NCI-H748 treated with DMSO at 0.1 percent for 48 hours (cell line): ENCODE measurements at regions not wholly inside any gene's neighbourhood (a gene's known extent, or its start where the extent isn't known, plus 50 kb on each side); places are given as distances from the start of the nearest gene placed in this dataset.
"Not testable (repeated sequence)": the region's sequence is repeated elsewhere in the genome, so short reads cannot be mapped to it uniquely, and the experiment has no call there.

ENCODE experiments used
- DNase-seq: peaks from one replicate; lab custom pipeline; 2025; lab: John Stamatoyannopoulos, UW

DNA sequence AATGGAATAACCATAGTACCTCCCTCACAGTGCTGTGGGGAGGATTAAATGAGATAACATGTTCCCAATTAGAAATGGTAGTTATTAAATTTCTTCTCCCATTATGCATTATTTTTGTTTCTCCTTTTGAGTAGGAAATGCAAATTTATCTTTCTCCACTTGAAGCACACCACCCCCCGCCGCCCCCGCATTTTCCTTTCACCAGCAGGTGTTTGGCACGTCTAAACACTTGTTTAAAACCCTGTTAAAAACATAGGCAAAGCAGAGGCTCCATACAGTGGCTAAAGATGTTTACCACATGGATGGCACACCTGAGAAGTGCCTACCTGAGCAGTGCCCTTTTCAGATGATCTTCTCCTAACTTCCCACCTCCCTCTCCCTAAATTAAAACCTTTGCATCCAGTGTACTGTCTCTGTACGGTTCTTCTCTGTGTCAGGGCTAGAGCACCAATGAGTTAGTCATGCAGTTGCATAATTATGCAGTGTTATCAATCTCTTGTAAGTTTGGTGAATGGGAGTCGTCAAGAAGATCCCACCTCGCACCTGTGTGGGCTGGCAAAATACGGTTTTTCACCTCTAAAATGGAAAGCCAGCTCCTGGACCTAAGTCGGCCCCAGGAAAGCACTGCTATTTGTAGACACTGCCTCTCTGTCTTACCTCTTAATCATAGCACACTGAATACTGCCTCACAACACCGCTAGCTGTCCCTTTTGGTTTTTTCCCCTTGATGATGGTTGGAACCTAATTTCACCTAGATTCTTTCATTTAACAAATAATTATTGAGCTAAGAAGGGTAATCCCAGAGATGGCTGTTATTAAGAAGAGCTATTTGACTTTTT, 122.0 kb downstream of the CT47B1 start:
- no peak for DNase-seq

DNA sequence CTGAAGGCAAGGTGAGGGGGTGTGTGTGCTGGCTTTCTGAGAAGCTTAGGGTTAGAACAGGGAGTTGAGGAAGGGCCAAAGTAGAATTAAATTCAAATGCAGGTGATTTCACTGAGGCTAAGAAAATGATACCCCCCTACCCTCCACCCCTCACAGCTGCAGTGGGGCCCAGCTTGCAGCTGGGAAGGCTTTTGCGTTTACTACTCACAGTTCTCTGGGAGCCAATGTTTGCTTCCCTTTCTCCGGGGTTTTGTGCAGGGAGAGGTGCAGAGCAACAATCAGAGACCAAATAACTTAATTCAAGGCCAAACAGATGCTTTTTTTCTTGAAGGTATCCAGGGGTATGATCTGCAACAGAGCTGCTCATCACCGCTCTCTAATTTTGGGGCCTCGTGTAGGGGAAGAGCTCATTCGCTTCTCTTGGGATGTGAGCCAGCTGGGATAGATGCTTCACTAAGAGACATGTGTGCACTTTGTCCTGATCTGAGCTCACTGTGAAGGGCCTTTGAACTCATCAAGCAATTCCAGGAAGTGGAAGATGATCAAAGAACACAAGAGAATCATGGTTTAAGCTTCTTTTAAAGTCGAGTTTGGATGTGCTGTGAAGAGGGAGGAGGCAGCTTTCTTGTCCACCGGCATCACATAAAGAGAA, 122.7 kb upstream of the C1GALT1C1 start:
- DNase-seq: no peak

DNA sequence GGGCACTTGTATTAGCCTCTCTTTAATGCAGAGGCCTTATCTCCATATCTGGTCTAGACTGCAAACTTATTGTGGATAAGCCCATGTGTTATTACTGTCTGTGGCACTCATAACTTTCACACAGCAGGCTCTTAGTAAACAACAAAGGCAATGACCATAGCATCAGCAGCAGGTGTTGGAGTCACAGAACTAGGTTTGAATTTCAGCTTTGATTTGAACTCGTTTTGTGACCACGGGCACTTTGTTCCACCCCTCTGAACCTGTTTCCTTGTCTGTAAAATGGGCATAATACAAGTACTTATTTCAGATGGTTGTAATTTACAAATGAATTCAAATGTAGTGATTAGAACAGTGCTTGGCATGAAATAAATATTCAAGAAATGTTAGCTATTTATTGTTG, 121.8 kb upstream of the C1GALT1C1 start:
- DNase-seq: no peak

DNA sequence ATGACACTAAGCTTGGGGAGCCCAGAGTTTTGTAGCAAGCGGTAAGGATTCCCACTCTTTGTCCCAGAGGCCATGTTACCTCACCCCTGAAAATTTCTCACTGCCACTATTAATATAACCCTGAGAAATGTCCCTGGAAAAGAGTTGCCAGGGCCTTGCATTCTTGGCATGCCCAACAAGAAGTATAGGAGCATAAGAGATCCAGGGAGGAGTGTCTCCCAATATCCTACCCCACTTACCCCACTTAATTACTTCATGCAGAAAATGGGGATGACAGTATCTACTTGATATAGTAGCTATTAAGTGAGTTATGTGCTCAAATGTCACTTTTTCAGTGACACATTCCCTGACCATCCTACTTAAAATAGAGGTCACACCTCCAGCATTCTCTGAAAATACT, 120.5 kb upstream of the C1GALT1C1 start:
- no peak for DNase-seq

DNA sequence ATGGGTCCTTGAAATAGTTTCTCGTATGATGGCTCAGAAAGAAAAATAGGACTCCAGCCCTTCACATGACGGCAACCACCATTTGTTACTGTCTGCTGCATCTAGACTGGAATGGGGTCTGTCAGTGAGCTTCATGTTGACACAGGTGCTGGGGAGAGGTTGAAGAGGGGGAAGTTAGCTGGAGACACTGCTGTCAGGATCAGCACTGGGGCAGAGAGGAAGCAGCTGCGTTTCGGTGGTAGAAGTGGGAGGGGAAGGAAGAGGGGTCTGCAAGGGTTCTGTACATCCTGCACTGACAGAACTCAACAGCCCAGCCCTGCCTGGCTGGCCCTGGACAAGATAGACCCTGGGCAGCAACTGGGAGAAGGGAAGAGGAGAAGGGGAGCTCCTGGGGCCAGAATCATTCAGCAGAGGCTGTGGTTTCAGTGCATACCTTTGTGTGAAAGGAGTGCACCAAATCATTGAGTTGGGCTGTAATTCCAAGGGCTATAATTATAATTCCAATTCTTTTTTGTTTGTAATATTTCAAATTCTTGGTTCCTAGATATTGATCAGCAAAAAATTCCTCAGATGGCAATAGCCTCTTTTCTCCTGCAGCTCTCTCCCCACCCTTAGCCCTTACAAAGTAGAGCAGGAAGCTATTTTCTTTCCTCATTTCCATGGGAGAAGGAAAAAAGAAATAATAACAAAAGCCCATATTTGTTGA, 119.4 kb upstream of the C1GALT1C1 start:
- peak; percentile 61 for DNase-seq

DNA sequence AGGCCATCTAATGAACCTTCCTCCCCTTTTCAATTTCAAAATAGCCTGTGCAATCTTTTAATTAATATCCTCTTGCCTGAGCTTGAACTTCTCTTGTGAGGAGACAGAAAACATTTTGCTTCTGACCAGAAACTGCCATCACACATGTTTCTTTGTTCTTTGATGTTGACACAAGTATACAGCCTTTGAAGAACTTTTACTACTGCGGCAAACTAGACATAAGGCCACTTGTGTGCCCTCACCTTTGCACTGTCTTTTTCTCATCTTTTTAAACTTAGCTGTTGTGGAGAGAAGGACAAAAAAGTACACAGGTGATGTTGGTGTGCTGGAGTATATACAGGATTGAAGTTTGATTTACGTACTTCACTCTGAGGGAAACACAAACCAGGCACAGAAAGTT, 116.3 kb upstream of the C1GALT1C1 start:
- DNase-seq: no peak

DNA sequence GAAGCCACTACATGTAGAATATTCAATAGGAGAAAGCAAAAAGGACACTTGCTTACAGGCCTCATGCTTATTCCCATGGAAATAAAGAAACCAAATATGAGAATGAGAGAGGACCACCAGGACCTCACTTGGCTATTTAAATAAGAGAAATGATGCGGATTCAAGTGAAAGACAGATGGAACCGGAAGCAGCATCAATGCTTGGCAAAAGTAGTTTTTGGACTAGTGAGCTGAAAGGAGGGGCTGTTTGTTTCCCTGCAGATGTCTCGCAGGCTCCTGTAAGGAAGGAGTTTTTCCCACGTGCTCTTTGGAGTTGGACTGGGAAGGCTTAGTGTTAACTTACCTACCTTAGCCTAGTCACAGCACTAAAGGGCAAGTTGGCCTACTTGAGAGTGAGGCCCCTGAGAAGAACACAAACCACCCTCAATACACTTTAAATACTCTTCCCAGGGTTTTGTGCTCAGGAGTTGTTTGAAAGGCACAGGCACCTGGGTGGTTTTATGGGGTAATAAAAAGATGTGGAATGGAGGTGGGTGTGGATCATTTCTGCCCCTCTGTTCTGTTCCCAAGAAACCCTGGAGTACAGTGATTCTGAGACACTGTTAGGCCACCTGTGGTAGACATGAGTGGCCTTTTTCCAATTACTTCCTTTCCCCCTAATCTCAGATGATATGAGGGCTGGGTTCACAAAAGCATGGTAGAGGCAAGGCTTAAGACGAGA, 113.3 kb upstream of the C1GALT1C1 start:
- no peak for DNase-seq

DNA sequence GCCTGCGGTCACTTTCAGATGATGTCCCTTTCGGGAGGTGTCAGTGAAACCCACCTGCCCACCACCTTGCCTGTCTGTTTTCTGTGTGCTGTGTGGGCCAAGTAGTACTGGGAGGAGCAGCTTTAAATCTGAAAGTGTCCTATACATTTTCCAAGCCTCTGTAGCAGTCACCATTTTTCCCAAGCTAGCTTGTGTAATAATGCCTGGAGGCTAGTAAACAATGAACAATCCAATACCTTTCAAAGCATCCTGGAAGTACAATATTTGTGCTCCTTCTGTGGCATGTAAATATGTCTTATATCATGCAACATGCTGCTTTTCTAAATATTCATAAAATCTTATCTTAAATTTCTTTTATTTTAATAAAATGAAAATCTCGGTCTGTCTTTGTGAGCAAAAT, 111.6 kb upstream of the C1GALT1C1 start:
- DNase-seq: no peak

DNA sequence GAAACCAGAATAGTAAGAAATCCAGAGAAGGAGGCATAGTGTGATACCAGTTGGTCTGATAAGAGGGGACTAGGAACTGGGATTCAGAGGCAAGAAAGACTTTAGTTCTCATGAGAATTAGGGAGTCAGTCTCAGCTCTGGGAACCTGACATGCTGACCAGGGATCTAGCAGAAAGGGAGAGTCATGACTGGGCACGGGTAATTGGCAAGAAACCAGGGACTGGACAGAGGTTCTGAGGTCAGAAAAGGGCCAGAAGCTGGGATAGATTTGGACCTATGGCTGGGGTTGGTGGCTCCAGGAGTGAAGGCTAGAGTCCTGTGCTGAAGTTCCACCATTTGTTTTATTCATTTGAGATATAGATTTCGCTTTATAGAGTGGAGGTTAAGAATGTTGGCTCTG, 110.2 kb upstream of the C1GALT1C1 start:
- DNase-seq: no peak

DNA sequence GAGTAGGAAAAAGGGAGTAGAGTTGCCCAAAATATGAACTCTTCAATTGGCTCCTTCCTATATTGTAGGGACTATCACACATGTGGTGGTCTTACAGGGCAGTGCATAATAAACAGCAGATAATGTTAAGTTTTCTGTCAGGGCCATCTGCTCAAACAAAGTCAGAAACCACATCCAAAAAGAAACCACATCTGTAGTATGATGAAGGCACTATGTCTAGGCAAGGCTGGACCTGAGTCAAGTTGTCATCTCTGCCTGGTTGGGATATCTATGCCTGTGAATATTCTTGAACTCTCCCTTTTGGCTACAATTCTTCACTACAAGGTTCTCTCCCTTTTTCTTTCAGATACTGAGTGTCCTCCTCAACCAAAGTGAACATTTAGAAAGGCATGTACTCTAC, 109.4 kb upstream of the C1GALT1C1 start:
- DNase-seq: no peak

DNA sequence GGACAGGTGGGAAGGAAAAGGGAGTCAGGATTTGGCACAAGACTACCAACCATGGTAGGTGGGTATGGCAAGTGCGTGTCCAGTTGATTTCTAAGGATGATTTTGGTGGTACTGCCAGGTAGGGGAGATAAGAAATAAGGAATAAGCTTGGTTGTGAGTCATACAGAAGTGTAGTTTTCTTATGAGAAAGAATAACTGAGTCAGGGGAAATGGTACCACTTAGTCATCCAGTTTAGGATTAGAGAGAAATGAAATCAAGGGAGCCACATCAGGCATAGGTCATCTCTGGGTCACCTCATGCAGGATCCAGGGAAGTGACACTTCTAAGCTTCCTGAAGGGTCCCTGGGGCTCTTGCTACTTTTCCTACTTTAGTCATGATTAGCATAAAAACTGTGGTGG, 107.1 kb upstream of the C1GALT1C1 start:
- no peak for DNase-seq

DNA sequence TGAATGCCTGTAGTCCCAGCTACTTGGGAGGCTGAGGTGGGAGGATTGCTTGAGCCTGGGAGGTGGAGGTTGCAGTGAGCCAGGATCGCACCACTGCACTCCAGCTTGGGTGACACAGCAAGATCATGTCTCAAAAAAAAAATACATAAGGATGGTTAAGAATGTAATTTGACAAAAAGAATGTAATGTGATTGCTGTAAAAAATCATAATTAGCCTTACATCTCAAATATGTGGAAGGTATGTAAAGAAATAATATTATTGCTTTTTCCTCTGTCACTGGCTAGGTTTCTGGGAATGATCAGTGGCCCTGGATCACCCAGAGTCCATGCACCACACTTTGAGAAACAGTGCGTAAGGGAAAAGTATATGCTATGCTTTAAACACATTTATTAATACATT, 106.1 kb upstream of the C1GALT1C1 start:
- DNase-seq: no peak

DNA sequence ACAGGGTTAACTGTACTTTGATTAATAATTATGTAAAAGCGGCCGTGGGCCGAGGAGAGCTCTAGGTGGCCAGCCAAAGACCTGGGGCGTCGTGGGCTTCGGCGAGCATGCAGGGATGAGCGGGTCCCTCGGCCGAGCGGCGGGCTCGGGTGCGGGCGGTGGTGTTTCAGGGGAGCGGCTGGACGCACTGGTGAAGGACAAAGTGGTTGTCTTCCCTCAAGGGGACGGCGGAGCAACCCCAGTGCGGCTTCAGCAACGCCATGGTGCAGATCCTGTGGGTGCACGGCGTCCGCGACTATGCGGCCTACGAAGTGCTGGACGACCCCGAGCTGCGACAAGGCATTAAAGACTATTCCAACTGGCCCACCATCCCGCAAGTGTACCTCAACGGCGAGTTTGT, 103.0 kb upstream of the C1GALT1C1 start:
- no peak for DNase-seq

DNA sequence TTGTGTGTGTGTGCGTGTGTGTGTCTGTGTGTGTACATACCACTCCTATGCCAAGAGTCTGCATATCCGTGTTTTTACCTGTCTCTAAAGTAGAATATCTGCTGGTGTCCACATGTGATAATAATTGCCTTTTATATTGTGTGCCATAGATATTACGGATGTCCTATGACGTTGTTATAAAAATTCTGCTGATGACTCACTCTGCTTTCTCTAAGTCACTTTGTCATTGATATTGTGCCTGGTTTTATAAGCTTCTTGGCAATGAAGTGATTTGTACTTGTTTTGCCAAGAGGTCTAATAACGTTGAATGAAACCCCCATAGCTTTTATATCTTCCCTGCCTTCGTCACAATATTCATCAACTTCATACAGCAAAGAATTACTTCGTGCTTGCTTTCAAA, 102.6 kb upstream of the C1GALT1C1 start:
- DNase-seq: no peak

DNA sequence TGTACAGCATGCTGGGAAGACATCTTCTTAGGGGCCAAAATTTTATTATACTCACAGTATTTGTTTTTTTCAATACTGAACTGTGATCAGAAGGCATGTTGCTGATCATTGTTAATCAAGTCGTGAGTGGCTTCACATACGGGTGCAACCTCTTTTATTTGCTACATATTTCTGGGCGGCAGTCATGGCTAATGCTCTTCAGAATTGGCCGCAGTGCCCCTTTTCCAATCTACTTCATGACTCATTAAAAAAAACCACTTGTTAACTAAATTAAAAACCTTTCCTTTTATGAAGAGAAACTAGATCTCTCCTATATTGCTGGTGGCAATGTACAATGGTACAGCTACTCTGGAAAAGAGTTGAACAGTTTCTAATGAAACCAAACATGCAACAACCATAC, 101.5 kb upstream of the C1GALT1C1 start:
- DNase-seq: no peak

DNA sequence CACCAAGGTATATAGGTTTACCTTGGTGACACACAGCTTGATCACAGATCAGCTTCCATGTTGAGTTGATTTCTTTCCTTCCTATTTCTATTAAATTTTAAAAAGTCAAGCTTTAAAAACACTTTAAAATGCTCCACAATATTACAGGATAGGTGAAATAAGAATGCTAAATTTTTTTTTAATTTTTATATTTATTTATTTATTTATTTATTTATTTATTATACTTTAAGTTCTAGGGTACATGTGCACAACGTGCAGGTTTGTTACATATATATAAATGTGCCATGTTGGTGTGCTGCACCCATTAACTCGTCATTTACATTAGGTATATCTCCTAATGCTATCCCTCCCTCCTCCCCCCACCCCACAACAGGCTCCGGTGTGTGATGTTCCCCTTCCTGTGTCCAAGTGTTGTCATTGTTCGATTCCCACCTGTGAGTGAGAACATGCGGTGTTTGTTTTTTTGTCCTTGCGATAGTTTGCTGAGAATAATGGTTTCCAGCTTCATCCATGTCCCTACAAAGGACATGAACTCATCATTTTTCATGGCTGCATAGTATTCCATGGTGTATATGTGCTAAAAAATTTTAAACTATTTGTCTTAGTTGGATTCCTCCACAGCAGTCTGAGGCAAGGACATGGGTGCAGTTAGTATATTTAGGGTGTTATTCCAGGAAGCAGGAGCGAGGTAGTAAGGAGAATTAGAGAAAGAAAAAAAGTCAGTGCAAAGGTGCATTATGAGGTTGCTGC, 99.8 kb upstream of the C1GALT1C1 start:
- DNase-seq: not testable (repeated sequence)

DNA sequence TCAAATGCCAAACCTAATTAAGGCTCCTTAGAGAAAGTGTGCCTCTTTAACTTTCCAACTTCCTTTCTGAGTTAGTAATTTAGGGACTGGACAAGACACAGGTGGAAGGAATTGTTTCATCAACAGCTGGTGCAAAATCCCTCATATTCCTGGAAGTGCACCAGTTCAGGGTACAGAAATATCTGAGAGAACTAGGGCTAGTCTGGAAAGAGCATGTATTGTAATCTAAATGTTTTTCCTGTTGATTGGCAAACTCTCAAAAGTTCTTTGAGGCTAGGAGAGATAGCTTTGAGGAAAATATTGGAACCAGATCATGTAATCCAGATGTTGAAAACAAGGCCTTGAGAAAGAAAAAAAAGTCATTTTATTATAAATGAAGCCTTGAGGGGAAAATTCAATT, 98.1 kb upstream of the C1GALT1C1 start:
- no peak for DNase-seq

DNA sequence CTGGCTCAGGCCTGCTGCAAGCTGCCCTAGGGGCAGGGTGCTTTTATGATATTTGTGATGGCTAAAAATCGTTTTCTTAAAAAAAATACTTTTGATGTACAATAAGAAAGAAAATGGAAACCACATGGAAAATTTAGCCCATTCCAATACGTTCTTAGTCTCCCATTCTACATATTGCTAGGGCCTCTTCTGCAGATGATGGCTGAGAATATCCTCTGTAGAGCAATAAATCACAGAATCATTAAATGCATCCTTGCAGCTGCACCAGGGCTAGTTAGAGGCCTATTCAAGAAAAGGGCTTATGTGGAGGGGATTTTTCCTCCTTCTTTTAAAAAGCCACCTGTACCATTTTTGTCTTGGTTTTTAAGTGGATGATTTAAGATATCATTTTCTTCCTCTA, 97.6 kb upstream of the C1GALT1C1 start:
- DNase-seq: no peak

DNA sequence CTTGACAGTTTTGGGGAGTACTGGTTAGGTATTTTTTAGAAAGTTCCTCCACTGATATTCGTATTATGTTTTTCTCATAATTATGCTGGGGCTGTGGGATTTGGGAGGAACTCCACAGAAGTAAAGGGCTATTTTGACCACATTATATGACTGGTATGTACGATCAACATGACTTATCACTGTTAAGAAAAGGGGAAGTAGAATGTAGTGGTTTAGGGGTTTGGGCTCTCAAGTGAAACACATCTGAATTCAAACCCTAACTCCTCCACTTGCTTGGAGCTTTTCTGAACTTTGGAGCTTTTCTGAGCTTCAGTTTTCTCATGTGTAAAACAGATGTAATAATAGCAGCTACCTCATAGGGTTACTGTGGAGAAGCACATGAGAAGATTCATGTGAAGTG, 96.4 kb upstream of the C1GALT1C1 start:
- DNase-seq: no peak

DNA sequence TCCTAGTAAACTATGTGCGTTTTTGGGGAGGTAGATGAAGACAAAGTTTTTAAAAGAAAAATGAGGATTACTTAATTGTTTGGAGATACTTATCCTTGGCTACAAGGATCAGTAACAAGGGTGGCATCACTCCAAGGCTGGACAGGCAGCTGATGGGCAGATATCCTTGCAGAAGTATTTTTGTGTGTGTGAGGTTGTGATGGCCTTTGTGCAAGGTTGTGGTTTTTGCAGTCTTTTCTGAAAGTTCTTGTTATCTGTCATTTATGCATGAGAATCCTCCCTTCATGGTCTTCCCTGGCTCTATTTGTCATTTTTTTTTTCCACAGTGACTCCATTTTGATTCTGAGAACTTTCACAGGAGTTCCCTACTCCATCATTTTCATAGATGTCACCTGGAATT, 96.0 kb upstream of the C1GALT1C1 start:
- no peak for DNase-seq

DNA sequence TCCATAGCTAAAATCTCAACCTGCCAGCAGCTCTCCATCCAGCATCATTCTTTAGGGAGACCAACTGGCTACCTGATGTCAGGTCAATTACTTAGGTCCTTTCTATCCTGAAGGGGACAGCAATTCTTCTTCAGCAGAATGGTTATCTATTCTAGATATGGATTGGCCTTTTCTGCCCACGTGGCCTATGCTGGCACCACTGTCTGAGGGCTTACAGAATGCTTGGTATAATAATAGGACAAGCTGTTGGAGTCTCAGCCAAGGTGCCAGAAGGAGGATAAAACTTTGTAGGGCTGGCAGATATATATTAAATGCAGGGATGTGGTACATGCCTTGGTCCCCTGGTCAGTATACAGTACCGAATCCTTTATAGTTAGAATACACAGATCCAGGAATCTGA, 89.8 kb upstream of the C1GALT1C1 start:
- no peak for DNase-seq

DNA sequence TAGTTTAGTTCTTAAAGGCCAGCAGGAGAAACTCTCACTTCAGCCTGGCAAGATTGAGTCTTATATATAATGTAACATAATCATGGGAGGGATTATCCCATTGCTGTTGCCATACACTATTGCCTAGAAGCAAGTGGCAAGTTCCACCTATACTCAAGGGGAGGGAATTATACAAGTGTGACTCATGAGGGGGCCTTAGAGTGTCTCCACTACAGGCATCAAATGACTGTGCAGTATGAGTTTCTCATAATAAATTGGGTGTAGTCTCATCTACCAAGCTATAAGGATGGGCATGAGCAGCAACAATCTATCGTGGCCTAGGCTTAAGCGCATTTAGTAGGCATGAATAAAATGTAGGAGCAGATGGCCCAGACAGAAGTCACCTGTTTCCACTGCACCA, 89.1 kb upstream of the C1GALT1C1 start:
- no peak for DNase-seq
